Keratinocyte (primary cell): ENCODE measurements at regions not wholly inside any gene's neighbourhood (a gene's known extent, or its start where the extent isn't known, plus 50 kb on each side); places are given as distances from the start of the nearest gene placed in this dataset.

Experiments used
- EZH2 ChIP-seq: IDR thresholded peaks from one replicate; pipeline ENCODE4 v1.6.1; 2012; ENCODE audit warnings: inconsistent platforms, mild to moderate bottlenecking, low read length, moderate library complexity
- TF ChIP-seq, protein P1 (sequence below), 3 experiments: IDR thresholded peaks in 1 of 3; conservative IDR thresholded peaks in 1 of 3; optimal IDR thresholded peaks in 1 of 3; 2 replicates in 2 of 3; 3 replicates in 1 of 3; pipeline versions ENCODE3 to v1.5.1; 2011; ENCODE audit warnings: low read length in 3 of 3, mild to moderate bottlenecking in 3 of 3, moderate library complexity in 2 of 3, control low read depth in 1 of 3, inconsistent platforms in 1 of 3; ENCODE audit not compliant: insufficient read depth in 2 of 3; ENCODE audit errors: extremely low read depth in 1 of 3

DNA sequence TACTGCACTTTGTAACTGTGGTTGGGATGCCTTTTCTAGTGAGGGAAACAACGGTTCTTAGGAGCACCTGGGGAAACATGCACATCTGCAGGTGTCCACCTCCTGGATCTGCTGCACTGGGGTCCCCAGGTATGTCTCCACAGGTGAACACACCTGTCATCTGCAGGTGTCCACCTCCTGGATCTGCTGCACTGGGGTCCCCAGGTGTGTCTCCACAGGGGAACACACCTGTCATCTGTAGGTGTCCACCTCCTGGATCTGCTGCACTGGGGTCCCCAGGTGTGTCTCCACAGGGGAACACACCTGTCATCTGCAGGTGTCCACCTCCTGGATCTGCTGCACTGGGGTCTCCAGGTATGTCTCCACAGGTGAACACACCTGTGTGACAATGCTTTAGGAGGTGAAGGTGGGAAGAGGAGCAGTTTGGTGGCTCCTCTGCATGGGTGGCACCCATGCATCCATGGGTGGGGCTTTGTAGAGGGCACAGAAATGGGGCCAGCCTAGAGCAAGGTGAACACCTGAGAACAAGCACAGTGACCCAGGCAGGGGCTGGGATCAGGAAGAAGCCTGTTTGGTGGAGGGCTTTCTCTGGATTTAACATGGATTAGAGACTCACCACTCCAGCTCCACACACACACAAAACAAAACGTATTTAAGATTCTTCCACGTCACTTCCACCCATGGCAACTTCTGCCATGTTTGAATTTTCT lies 206.0 kb upstream of the CDH4 start:
- TF ChIP-seq EZH2: no peak
- TF ChIP-seq, protein P1, sequence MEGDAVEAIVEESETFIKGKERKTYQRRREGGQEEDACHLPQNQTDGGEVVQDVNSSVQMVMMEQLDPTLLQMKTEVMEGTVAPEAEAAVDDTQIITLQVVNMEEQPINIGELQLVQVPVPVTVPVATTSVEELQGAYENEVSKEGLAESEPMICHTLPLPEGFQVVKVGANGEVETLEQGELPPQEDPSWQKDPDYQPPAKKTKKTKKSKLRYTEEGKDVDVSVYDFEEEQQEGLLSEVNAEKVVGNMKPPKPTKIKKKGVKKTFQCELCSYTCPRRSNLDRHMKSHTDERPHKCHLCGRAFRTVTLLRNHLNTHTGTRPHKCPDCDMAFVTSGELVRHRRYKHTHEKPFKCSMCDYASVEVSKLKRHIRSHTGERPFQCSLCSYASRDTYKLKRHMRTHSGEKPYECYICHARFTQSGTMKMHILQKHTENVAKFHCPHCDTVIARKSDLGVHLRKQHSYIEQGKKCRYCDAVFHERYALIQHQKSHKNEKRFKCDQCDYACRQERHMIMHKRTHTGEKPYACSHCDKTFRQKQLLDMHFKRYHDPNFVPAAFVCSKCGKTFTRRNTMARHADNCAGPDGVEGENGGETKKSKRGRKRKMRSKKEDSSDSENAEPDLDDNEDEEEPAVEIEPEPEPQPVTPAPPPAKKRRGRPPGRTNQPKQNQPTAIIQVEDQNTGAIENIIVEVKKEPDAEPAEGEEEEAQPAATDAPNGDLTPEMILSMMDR (optimal IDR thresholded peaks at IDR 0.05 in 1 of 3, IDR thresholded peaks at IDR 0.05 in 1 of 3, conservative IDR thresholded peaks at IDR 0.05 in 1 of 3; ENCODE audit: extremely low read depth in 1 of 3, insufficient read depth in 2 of 3, low read length in 3 of 3): no peak
